Vagina (tissue), 2 donors: ENCODE measurements at regions not wholly inside any gene's neighbourhood (a gene's known extent, or its start where the extent isn't known, plus 50 kb on each side); places are given as distances from the start of the nearest gene placed in this dataset.

Source experiments
- CTCF ChIP-seq, 3 experiments: fragments of 450-650 bp in 2 of 3; fragments of 200-600 bp in 1 of 3; sonication (generic) in 1 of 3; IDR thresholded peaks; one replicate each; pipeline ENCODE4 v1.5.1; 2017 to 2019; ENCODE audit warnings: antibody characterized with exemption in 3 of 3, mild to moderate bottlenecking in 2 of 3, moderate library complexity in 2 of 3
- POLR2A ChIP-seq, 2 donors: fragments of 450-650 bp; IDR thresholded peaks; one replicate each; pipeline ENCODE4 v1.6.1; 2017; ENCODE audit warnings: antibody characterized with exemption in 2 of 2, mild to moderate bottlenecking in 2 of 2, moderate library complexity in 2 of 2
- POLR2AphosphoS5 ChIP-seq, 2 donors: sonication (generic); formaldehyde crosslinking; IDR thresholded peaks; one replicate each; pipeline ENCODE4 v1.9.0; 2017; ENCODE audit warnings: antibody characterized with exemption in 2 of 2, mild to moderate bottlenecking in 2 of 2, low read depth in 1 of 2; ENCODE audit not compliant: insufficient read depth in 1 of 2

DNA sequence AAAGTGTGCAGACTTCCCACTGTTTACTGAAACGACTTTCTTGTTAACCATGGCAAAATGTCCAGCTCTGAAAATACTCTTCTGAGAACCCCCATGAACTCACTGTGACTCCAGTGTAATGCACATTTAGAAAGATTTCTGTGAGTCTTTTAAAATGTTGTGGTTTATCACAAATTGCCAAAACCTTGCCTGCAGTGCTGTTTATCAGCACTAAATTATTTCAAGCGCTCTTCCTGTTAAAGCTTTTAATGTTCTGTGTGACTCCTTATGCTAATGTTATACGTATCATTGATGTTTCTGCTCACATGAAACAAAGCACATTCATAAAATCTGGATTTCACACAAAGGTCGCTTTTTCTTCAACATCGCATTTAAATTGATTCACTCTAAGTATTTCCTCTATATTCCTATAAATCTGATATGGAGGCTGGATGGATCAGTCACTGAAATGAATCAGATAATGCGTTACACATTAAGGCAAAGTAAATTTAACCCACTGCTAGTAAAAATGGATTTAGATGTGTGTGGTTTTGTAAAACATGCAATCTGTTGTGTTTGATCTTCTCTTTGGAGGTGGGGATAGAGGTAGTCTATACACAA lies 521.2 kb downstream of the NYAP2 start:
- TF ChIP-seq CTCF (IDR thresholded peaks at IDR 0.05) = no peak
- no peak for TF ChIP-seq POLR2AphosphoS5 (IDR thresholded peaks at IDR 0.05; ENCODE audit: insufficient read depth in 1 of 2, low read depth in 1 of 2)
- no peak for TF ChIP-seq POLR2A (IDR thresholded peaks at IDR 0.05)
